Heart left ventricle (tissue), 16 donors: ENCODE measurements at regions not wholly inside any gene's neighbourhood (a gene's known extent, or its start where the extent isn't known, plus 50 kb on each side); places are given as distances from the start of the nearest gene placed in this dataset.

ENCODE experiments used
- ATAC-seq, 4 donors: fragments of 200-7000 bp; cut with Tn5 transposase; one replicate each; pipeline ENCODE4 v1.9.1; 2020 to 2022; ENCODE audit warnings: moderate library complexity in 4 of 4, mild to moderate bottlenecking in 3 of 4, moderate number of reproducible peaks in 1 of 4
- DNase-seq, 5 donors: peaks; one replicate each; pipeline ENCODE4 v3.0.0-alpha.2; 2020
- H3K27ac ChIP-seq, 12 donors: fragments of 200-600 bp; sonication (generic) in 4 of 12; one replicate each; pipeline versions ENCODE4 v1.5.0 to v1.8.0; 2016 to 2022; ENCODE audit warnings: mild to moderate bottlenecking in 2 of 12
- H3K27me3 ChIP-seq, 9 donors: fragments of 200-600 bp; sonication (generic) in 2 of 9; one replicate each; pipeline versions ENCODE4 v1.5.1 to v1.8.0; 2016 to 2022; ENCODE audit warnings: mild to moderate bottlenecking in 3 of 9
- H3K36me3 ChIP-seq, 9 donors: fragments of 200-600 bp; sonication (generic) in 2 of 9; one replicate each; pipeline versions ENCODE4 v1.5.0 to v1.8.0; 2018 to 2022; ENCODE audit warnings: mild to moderate bottlenecking in 2 of 9
- H3K4me1 ChIP-seq, 12 donors: fragments of 200-600 bp; sonication (generic) in 4 of 12; one replicate each; pipeline versions ENCODE4 v1.5.0 to v1.8.0; 2016 to 2022; ENCODE audit warnings: mild to moderate bottlenecking in 3 of 12
- H3K4me3 ChIP-seq, 12 donors: fragments of 200-600 bp; sonication (generic) in 4 of 12; one replicate each; pipeline versions ENCODE4 v1.5.0 to v1.8.0; 2017 to 2022; ENCODE audit warnings: mild to moderate bottlenecking in 9 of 12, moderate library complexity in 4 of 12
- H3K9me3 ChIP-seq, 12 donors: fragments of 200-600 bp; sonication (generic) in 4 of 12; one replicate each; pipeline versions ENCODE4 v1.5.0 to v1.8.0; 2016 to 2022; ENCODE audit warnings: mild to moderate bottlenecking in 1 of 12
- CTCF ChIP-seq, 12 donors: fragments of 200-600 bp; sonication (generic) in 4 of 12; IDR thresholded peaks; one replicate each; pipeline versions ENCODE4 v1.5.0 to v1.8.0; 2018 to 2022; ENCODE audit warnings: antibody characterized with exemption in 12 of 12, mild to moderate bottlenecking in 5 of 12
- POLR2A ChIP-seq, 2 donors: fragments of 450-650 bp; IDR thresholded peaks; one replicate each; pipeline ENCODE4 v1.6.1; 2017; ENCODE audit warnings: antibody characterized with exemption in 2 of 2, mild to moderate bottlenecking in 2 of 2, moderate library complexity in 2 of 2
- WGBS, 4 donors: extraction: QIAGEN DNeasy Blood & Tissue Kit in 2 of 4; methylation state at CpG; one replicate each; pipeline versions ENCODE4 v1.1.5 to v1.1.7; 2013 to 2018; 5-methylcytosine and 5-hydroxymethylcytosine counted together
- intact Hi-C, 10 donors: fragments of 100-400 bp; cut with DNase I; formaldehyde crosslinking; loops; one replicate each; pipeline versions ENCODE4 v1.11.1 to v1.14.2; 2022
- donor health status: ischemic (EF 13 %, LVEDD 7.1; RV severe dilation, severe dysfunction).
- donor health status: healthy with polysubstance abuse.
- donor health status: DM: no; HTN: yes; CAD: no.
- donor health status: DM: no; HTN: no; CAD: no.
- donor health status: ischemic (EF 25% LVEDD 6.9; RV normal size, moderate dysfunction).
- donor health status: ischemic (EF 25% LVEDD 5.7; RV mildly dilated, moderate dysfunction).
- donor health status: healthy.
- donor health status: DM: yes; HTN: yes; CAD: no.
- donor health status: ischemic (EF 35%, LVEDD 5.7; RV mildly dilated, moderate dysfunction).
- donor health status: nonischemic (EF 11% LVEDD 7.7; RV severe dilation, severe dysfunction).
- donor health status: DM: yes; HTN: yes; CAD: no.
- donor health status: PGD.
- donor health status: ischemic (EF 29% LVEDD 5.4; RV normal size, mild dysfunction).
- donor health status: nonischemic (EF 23%, LVEDD 6.1; RV moderate dilation, normal function).

GRCh38 chr20:17872434-17872833 is 96.2 kb downstream of the SNX5 start:
- H3K9me3 ChIP-seq = no peaks in the 10 kb centered on the region
- TF ChIP-seq CTCF (IDR thresholded peaks at IDR 0.05) (no peak), POLR2A (IDR thresholded peaks at IDR 0.05) (no peak)
- DNase-seq (no peak), ATAC-seq (no peak)
- H3K27me3 ChIP-seq = peaks cover 0 to 5% (median 0%) of the 10 kb centered on the region in 9 donors
- WGBS, 4 donors = 68 to 77% (median 72%) methylated on average over 12 to 13 of the region's 13 CpGs
- peaks cover 2 to 56% (median 26%) of the 10 kb centered on the region in 12 donors for H3K4me1 ChIP-seq
- intact Hi-C loops = loop anchor here in 1 of 10 donors (5.0 kb wide), 1 partner anchor 65 kb away; no protein-coding TSS in a partner anchor
- H3K36me3 ChIP-seq = no peaks in the 10 kb centered on the region
- peak overlapping the region in 1 of 12 donors; percentile 70 for H3K27ac ChIP-seq
- no peak overlapping the region for H3K4me3 ChIP-seq

- Histone ChIP-seq H3K27me3 (peaks cover 0 to 5% (median 0%) of the 10 kb centered on the region in 9 donors), H3K27ac (no peak overlapping the region), H3K9me3 (no peaks in the 10 kb centered on the region), H3K36me3 (no peaks in the 10 kb centered on the region), H3K4me1 (peaks cover 2 to 61% (median 26%) of the 10 kb centered on the region in 12 donors), H3K4me3 (no peak overlapping the region)
- DNase-seq = no peak
- no peak for ATAC-seq
- TF ChIP-seq POLR2A (IDR thresholded peaks at IDR 0.05) (no peak), CTCF (IDR thresholded peaks at IDR 0.05) (no peak)
- WGBS, 4 donors = 65 to 72% (median 68%) methylated on average over 4 of the region's 4 CpGs
- intact Hi-C loops = loop anchor here in 1 of 10 donors (5.0 kb wide), 1 partner anchor 65 kb away; no protein-coding TSS in a partner anchor
Observed at GRCh38 chr20:17871886-17872285, 96.7 kb downstream of the SNX5 start.

- Histone ChIP-seq H3K27ac (no peak overlapping the region), H3K4me1 (peaks cover 2 to 63% (median 25%) of the 10 kb centered on the region in 12 donors), H3K36me3 (no peaks in the 10 kb centered on the region), H3K9me3 (no peaks in the 10 kb centered on the region), H3K4me3 (no peak overlapping the region), H3K27me3 (peaks cover 0 to 5% (median 0%) of the 10 kb centered on the region in 9 donors)
- 18 to 53% (median 48%) methylated on average over 2 of the region's 2 CpGs for WGBS, 4 donors
- DNase-seq = no peak
- intact Hi-C loops = loop anchor here in 1 of 10 donors (5.0 kb wide), 1 partner anchor 64 kb away; no protein-coding TSS in a partner anchor
- TF ChIP-seq CTCF (IDR thresholded peaks at IDR 0.05) = no peak
- no peak for TF ChIP-seq POLR2A (IDR thresholded peaks at IDR 0.05)
- ATAC-seq = no peak
Observed at GRCh38 chr20:17871181-17871580, 97.4 kb downstream of the SNX5 start.

GRCh38 chr20:17870086-17870740 is 98.4 kb downstream of the SNX5 start:
- TF ChIP-seq POLR2A (IDR thresholded peaks at IDR 0.05) (no peak), CTCF (IDR thresholded peaks at IDR 0.05) (no peak)
- intact Hi-C loops = loop anchor here in 1 of 10 donors (5.0 kb wide), 1 partner anchor 63 kb away; no protein-coding TSS in a partner anchor
- H3K4me3 ChIP-seq = peak overlapping the region in 5 of 12 donors; percentile 3 to 30 (median 26)
- H3K9me3 ChIP-seq = no peaks in the 10 kb centered on the region
- H3K36me3 ChIP-seq = no peaks in the 10 kb centered on the region
- peak overlapping the region in 5 of 12 donors; percentile 6 to 52 (median 30) for H3K27ac ChIP-seq
- 61 to 73% (median 67%) methylated on average over 11 to 17 of the region's 17 CpGs for WGBS, 4 donors
- peaks cover 0 to 53% (median 16%) of the 10 kb centered on the region in 12 donors for H3K4me1 ChIP-seq
- ATAC-seq (no peak), DNase-seq (no peak)
- H3K27me3 ChIP-seq = peaks cover 0 to 5% (median 0%) of the 10 kb centered on the region in 9 donors
